Mesenchymal stem cell (in vitro differentiated cells and primary cell): ENCODE measurements at regions not wholly inside any gene's neighbourhood (a gene's known extent, or its start where the extent isn't known, plus 50 kb on each side); places are given as distances from the start of the nearest gene placed in this dataset.

Source experiments
- DNase-seq: peaks from one replicate; pipeline ENCODE4 v3.0.0-alpha.2; 2013
- H2AFZ ChIP-seq: one replicate; pipeline ENCODE4 v1.6.1; 2013; ENCODE audit warnings: low read depth, mild to moderate bottlenecking, control low read depth, inconsistent platforms, low read length, moderate library complexity
- H2AK5ac ChIP-seq: 2 replicates; pipeline ENCODE4 v1.6.1; 2013; ENCODE audit warnings: low read length, moderate library complexity, mild to moderate bottlenecking, inconsistent platforms; ENCODE audit not compliant: severe bottlenecking
- H2BK120ac ChIP-seq: one replicate; pipeline ENCODE4 v1.6.1; 2013; ENCODE audit warnings: low read depth, mild to moderate bottlenecking, inconsistent platforms, low read length, moderate library complexity
- H2BK12ac ChIP-seq, 2 experiments: one replicate each; pipeline ENCODE4 v1.6.1; 2013; ENCODE audit warnings: inconsistent platforms in 2 of 2, low read length in 2 of 2, mild to moderate bottlenecking in 2 of 2, moderate library complexity in 2 of 2, control low read depth in 1 of 2
- H2BK15ac ChIP-seq: one replicate; pipeline ENCODE4 v1.6.1; 2013; ENCODE audit warnings: mild to moderate bottlenecking, low read depth, inconsistent platforms; ENCODE audit not compliant: poor library complexity, severe bottlenecking
- H2BK5ac ChIP-seq: 2 replicates; pipeline ENCODE4 v1.6.1; 2013; ENCODE audit warnings: low read depth, mild to moderate bottlenecking, low read length, control low read depth, inconsistent platforms; ENCODE audit not compliant: poor library complexity, severe bottlenecking
- H3K14ac ChIP-seq, 2 experiments: one replicate each; pipeline ENCODE4 v1.6.1; 2013; ENCODE audit warnings: inconsistent platforms in 2 of 2, low read length in 2 of 2, control low read depth in 1 of 2, mild to moderate bottlenecking in 1 of 2, moderate library complexity in 1 of 2
- H3K18ac ChIP-seq, 2 experiments: one replicate each; pipeline ENCODE4 v1.6.1; 2013; ENCODE audit warnings: inconsistent platforms in 2 of 2, low read length in 2 of 2, control low read depth in 1 of 2, low read depth in 1 of 2, mild to moderate bottlenecking in 1 of 2
- H3K23ac ChIP-seq, 2 experiments: one replicate each; pipeline ENCODE4 v1.6.1; 2013; ENCODE audit warnings: inconsistent platforms in 2 of 2, low read length in 2 of 2, mild to moderate bottlenecking in 2 of 2, moderate library complexity in 2 of 2, control low read depth in 1 of 2
- H3K27ac ChIP-seq: 2 replicates; pipeline ENCODE4 v1.5.1; 2013; ENCODE audit warnings: mild to moderate bottlenecking, moderate library complexity, low read length, control low read depth, inconsistent platforms; ENCODE audit not compliant: poor library complexity, severe bottlenecking
- H3K27me3 ChIP-seq, 2 experiments: 2 replicates each; pipeline versions ENCODE4 v1.6.1 to v1.7.0; 2013; ENCODE audit warnings: low read length in 2 of 2, mild to moderate bottlenecking in 2 of 2, moderate library complexity in 2 of 2, control low read depth in 1 of 2, inconsistent platforms in 1 of 2; ENCODE audit not compliant: control insufficient read depth in 1 of 2, insufficient read depth in 1 of 2
- H3K36me3 ChIP-seq, 2 experiments: 2 replicates each; pipeline versions ENCODE4 v1.6.1 to v1.7.0; 2013; ENCODE audit warnings: low read length in 2 of 2, control low read depth in 1 of 2, inconsistent platforms in 1 of 2, low read depth in 1 of 2, mild to moderate bottlenecking in 1 of 2; ENCODE audit not compliant: insufficient read depth in 2 of 2, control insufficient read depth in 1 of 2
- H3K4ac ChIP-seq, 2 experiments: one replicate each; pipeline ENCODE4 v1.6.1; 2013; ENCODE audit warnings: inconsistent platforms in 2 of 2, low read length in 2 of 2, mild to moderate bottlenecking in 2 of 2, moderate library complexity in 2 of 2, control low read depth in 1 of 2, low read depth in 1 of 2
- H3K4me1 ChIP-seq: 2 replicates; pipeline ENCODE4 v1.6.1; 2013; ENCODE audit warnings: low read depth, low read length, control low read depth; ENCODE audit not compliant: control insufficient read depth, insufficient read depth
- H3K4me2 ChIP-seq: 2 replicates; pipeline ENCODE4 v1.6.1; 2013; ENCODE audit warnings: low read length, mild to moderate bottlenecking, inconsistent platforms; ENCODE audit not compliant: poor library complexity, severe bottlenecking
- H3K4me3 ChIP-seq, 2 experiments: 2 replicates each; pipeline versions ENCODE4 v1.5.1 to v1.7.0; 2013; ENCODE audit warnings: low read length in 2 of 2, mild to moderate bottlenecking in 2 of 2, control low read depth in 1 of 2, low read depth in 1 of 2; ENCODE audit not compliant: insufficient read depth in 1 of 2
- H3K79me1 ChIP-seq: replicated peaks from 2 replicates; pipeline ENCODE4 v1.6.1; 2013; ENCODE audit warnings: mild to moderate bottlenecking, control low read depth, low read length, inconsistent platforms; ENCODE audit not compliant: poor library complexity, severe bottlenecking
- H3K9ac ChIP-seq: 2 replicates; pipeline ENCODE4 v1.7.0; 2013; ENCODE audit warnings: mild to moderate bottlenecking, low read length, moderate library complexity
- H3K9me3 ChIP-seq: 2 replicates; pipeline ENCODE4 v1.7.0; 2013; ENCODE audit warnings: mild to moderate bottlenecking, low read length; ENCODE audit not compliant: control insufficient read depth
- H4K8ac ChIP-seq: one replicate; pipeline ENCODE4 v1.6.1; 2013; ENCODE audit warnings: inconsistent platforms, mild to moderate bottlenecking, low read length, moderate library complexity
- H4K91ac ChIP-seq: one replicate; pipeline ENCODE4 v1.6.1; 2013; ENCODE audit warnings: mild to moderate bottlenecking, low read length, inconsistent platforms
- WGBS: methylation state at CpG from one replicate; pipeline ENCODE4 v1.1.7; 2013; ENCODE audit warnings: mixed read lengths; 5-methylcytosine and 5-hydroxymethylcytosine counted together

DNA sequence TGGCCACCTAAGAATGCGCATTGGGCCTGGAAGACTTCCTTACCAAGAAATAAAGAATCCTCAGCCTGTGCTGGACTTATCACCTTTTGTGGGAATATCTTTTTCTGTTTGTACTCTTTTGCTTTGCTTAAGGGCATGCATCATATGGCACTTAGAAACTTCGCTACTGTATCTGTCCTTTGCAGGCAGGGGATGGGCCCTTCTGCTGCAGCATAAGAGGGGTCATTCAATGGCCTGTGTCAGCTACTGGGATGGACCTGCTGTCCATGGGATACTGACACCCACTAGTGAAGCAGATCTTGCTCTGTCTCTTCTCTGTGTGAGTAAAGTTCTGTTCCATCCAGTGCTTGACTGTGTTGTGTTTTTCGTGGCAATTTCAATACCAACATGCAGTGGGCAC, 239.0 kb upstream of the JUN start:
- H3K18ac ChIP-seq, result peak overlapping the region in 1 of 2 experiments; percentile 42
- H4K91ac ChIP-seq, result no peak overlapping the region
- peak overlapping the region in 1 of 2 experiments; percentile 45 for H2BK12ac ChIP-seq
- no peaks in the 10 kb centered on the region for H3K79me1 ChIP-seq
- H4K8ac ChIP-seq, result no peak overlapping the region
- no peaks in the 10 kb centered on the region for H3K27me3 ChIP-seq
- H3K14ac ChIP-seq, result no peak overlapping the region
- no peak overlapping the region for H3K4me2 ChIP-seq
- no peak overlapping the region for H3K27ac ChIP-seq
- H3K23ac ChIP-seq, result no peak overlapping the region
- no peak overlapping the region for H3K4ac ChIP-seq
- no peak overlapping the region for H2AFZ ChIP-seq
- H3K9me3 ChIP-seq, result peaks cover 6% of the 10 kb centered on the region
- 97% methylated on average over 2 of the region's 3 CpGs for whole genome bisulfite sequencing
- no peak overlapping the region for H3K4me3 ChIP-seq
- no peak for DNase-seq
- no peak overlapping the region for H2AK5ac ChIP-seq
- no peak overlapping the region for H3K9ac ChIP-seq
- no peak overlapping the region for H2BK5ac ChIP-seq
- H2BK120ac ChIP-seq, result no peak overlapping the region
- no peak overlapping the region for H2BK15ac ChIP-seq
- no peaks in the 10 kb centered on the region for H3K36me3 ChIP-seq
- H3K4me1 ChIP-seq, result peaks cover 4% of the 10 kb centered on the region

GRCh38 chr1:59025201-59025600, 241.4 kb upstream of the JUN start:
- peaks cover 9% of the 10 kb centered on the region for H3K4me1 ChIP-seq
- H3K9ac ChIP-seq, result peak overlapping the region; percentile 84
- 17% methylated on average over 1 of the region's 2 CpGs for WGBS
- peak; percentile 69 for DNase-seq
- H3K4me2 ChIP-seq, result no peak overlapping the region
- peak overlapping the region; percentile 1 for H2BK120ac ChIP-seq
- no peak overlapping the region for H4K91ac ChIP-seq
- H2AFZ ChIP-seq, result no peak overlapping the region
- H3K27ac ChIP-seq, result peak overlapping the region; percentile 59
- no peak overlapping the region for H3K23ac ChIP-seq
- peak overlapping the region; percentile 2 to 9 for H3K4ac ChIP-seq
- H3K27me3 ChIP-seq, result no peaks in the 10 kb centered on the region
- H2BK15ac ChIP-seq, result no peak overlapping the region
- peak overlapping the region; percentile 81 for H2AK5ac ChIP-seq
- no peak overlapping the region for H4K8ac ChIP-seq
- no peaks in the 10 kb centered on the region for H3K79me1 ChIP-seq
- H3K18ac ChIP-seq, result peak overlapping the region; percentile 33 to 61
- H3K14ac ChIP-seq, result no peak overlapping the region
- H2BK12ac ChIP-seq, result peak overlapping the region; percentile 21 to 76
- no peak overlapping the region for H2BK5ac ChIP-seq
- no peaks in the 10 kb centered on the region for H3K36me3 ChIP-seq
- H3K4me3 ChIP-seq, result no peak overlapping the region
- H3K9me3 ChIP-seq, result no peaks in the 10 kb centered on the region

DNA sequence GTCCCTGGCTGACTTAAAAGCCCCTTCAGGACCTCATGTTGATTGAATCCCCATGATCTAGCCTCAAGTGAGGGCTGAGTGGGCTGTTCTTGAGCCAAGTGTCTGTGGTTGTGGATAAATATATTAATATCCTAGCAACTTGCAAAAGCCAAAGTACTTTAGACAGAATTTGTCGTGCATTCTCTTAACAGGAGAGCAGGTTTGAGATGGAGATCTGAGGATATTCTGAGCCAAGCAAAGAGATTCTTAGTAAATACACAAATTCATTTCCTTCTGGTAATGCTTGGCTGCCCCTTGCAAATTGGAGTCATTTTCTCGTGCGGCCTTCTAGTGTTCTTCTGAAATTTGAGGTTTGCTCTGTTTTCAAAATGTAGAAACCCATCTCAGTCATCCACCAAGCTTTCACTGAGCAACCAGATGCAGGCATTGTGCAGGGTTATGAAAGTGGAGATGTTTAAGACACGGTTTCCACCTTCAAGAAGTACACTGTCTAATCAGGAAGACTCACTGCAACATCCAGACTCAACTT, 242.1 kb upstream of the JUN start:
- Histone ChIP-seq H3K9ac (peak overlapping the region; percentile 84), H3K18ac (peak overlapping the region in 1 of 2 experiments; percentile 50), H3K4me3 (peak overlapping the region in 1 of 2 experiments; percentile 37), H2AK5ac (peak overlapping the region; percentile 11), H3K4me2 (no peak overlapping the region), H4K8ac (peak overlapping the region; percentile 19), H2AFZ (no peak overlapping the region), H3K14ac (no peak overlapping the region), H2BK120ac (peak overlapping the region; percentile 64), H2BK5ac (peak overlapping the region; percentile 40), H3K9me3 (no peaks in the 10 kb centered on the region), H3K79me1 (no peaks in the 10 kb centered on the region), H3K27me3 (no peaks in the 10 kb centered on the region), H4K91ac (no peak overlapping the region), H3K27ac (peak overlapping the region; percentile 59), H3K36me3 (no peaks in the 10 kb centered on the region), H2BK12ac (peak overlapping the region; percentile 17 to 91), H3K4me1 (peaks cover 9% of the 10 kb centered on the region), H3K23ac (no peak overlapping the region), H2BK15ac (peak overlapping the region; percentile 54), H3K4ac (peak overlapping the region in 1 of 2 experiments; percentile 49)
- WGBS, result 87% methylated on average over 3 of the region's 4 CpGs
- DNase-seq, result peak; percentile 60

GRCh38 chr1:59026472-59026948, 242.7 kb upstream of the JUN start:
- peak overlapping the region; percentile 17 to 91 for H2BK12ac ChIP-seq

More at GRCh38 chr1:59026472-59026948, 242.7 kb upstream of the JUN start:
- H4K8ac ChIP-seq, result peak overlapping the region; percentile 3
- peak overlapping the region; percentile 64 for H2BK120ac ChIP-seq
- no peak overlapping the region for H3K4me2 ChIP-seq
- peak overlapping the region; percentile 84 for H3K9ac ChIP-seq
- H4K91ac ChIP-seq, result peak overlapping the region; percentile 57
- H3K18ac ChIP-seq, result peak overlapping the region in 1 of 2 experiments; percentile 50
- no peaks in the 10 kb centered on the region for H3K27me3 ChIP-seq
- H3K4ac ChIP-seq, result peak overlapping the region in 1 of 2 experiments; percentile 49
- WGBS, result 38% methylated on average over 1 of the region's 6 CpGs
- peak overlapping the region; percentile 59 for H3K27ac ChIP-seq
- H3K4me3 ChIP-seq, result peak overlapping the region in 1 of 2 experiments; percentile 37
- no peak overlapping the region for H2AFZ ChIP-seq
- no peak overlapping the region for H3K23ac ChIP-seq
- H3K79me1 ChIP-seq, result no peaks in the 10 kb centered on the region
- H3K9me3 ChIP-seq, result no peaks in the 10 kb centered on the region
- peaks cover 9% of the 10 kb centered on the region for H3K4me1 ChIP-seq
- no peak overlapping the region for H2BK5ac ChIP-seq
- no peak overlapping the region for H2BK15ac ChIP-seq
- H3K36me3 ChIP-seq, result no peaks in the 10 kb centered on the region
- peak; percentile 85 for DNase-seq
- no peak overlapping the region for H3K14ac ChIP-seq
- H2AK5ac ChIP-seq, result peak overlapping the region; percentile 11
